H9 (cell line): ENCODE measurements at regions not wholly inside any gene's neighbourhood (a gene's known extent, or its start where the extent isn't known, plus 50 kb on each side); places are given as distances from the start of the nearest gene placed in this dataset.

Experiments
- DNase-seq: peaks from one replicate; pipeline ENCODE4 v3.0.0-alpha.2; 2017
- H2AFZ ChIP-seq: one replicate; pipeline ENCODE4 v1.6.1; 2013; ENCODE audit warnings: mild to moderate bottlenecking, low read length, control low read depth, moderate library complexity
- H2AK5ac ChIP-seq: 2 replicates; pipeline ENCODE4 v1.6.1; 2013; ENCODE audit warnings: low read length, control low read depth, mixed read lengths; ENCODE audit not compliant: insufficient read length
- H2BK120ac ChIP-seq: one replicate; pipeline ENCODE4 v1.6.1; 2013; ENCODE audit warnings: low read depth, mild to moderate bottlenecking, low read length, control low read depth, inconsistent platforms; ENCODE audit not compliant: poor library complexity, severe bottlenecking
- H2BK12ac ChIP-seq: 2 replicates; pipeline ENCODE4 v1.6.1; 2013; ENCODE audit warnings: low read length, control low read depth, mixed read lengths, low read depth; ENCODE audit not compliant: insufficient read length
- H2BK15ac ChIP-seq: 2 replicates; pipeline ENCODE4 v1.6.1; 2013; ENCODE audit warnings: low read depth, low read length, control low read depth
- H2BK20ac ChIP-seq: one replicate; pipeline ENCODE4 v1.6.1; 2013; ENCODE audit warnings: low read depth, mild to moderate bottlenecking, low read length, control low read depth, inconsistent platforms; ENCODE audit not compliant: poor library complexity, severe bottlenecking
- H2BK5ac ChIP-seq: 2 replicates; pipeline ENCODE4 v1.6.1; 2013; ENCODE audit warnings: low read length, control low read depth, mixed read lengths; ENCODE audit not compliant: insufficient read length
- H3K14ac ChIP-seq: 2 replicates; pipeline ENCODE4 v1.6.1; 2013; ENCODE audit warnings: low read length, control low read depth; ENCODE audit not compliant: insufficient read depth
- H3K18ac ChIP-seq: 2 replicates; pipeline ENCODE4 v1.6.1; 2013; ENCODE audit warnings: low read depth, mild to moderate bottlenecking, mixed read lengths, low read length, control low read depth; ENCODE audit not compliant: insufficient read length
- H3K23ac ChIP-seq: 2 replicates; pipeline ENCODE4 v1.6.1; 2013; ENCODE audit warnings: low read length, control low read depth, mixed read lengths, low read depth; ENCODE audit not compliant: insufficient read length
- H3K23me2 ChIP-seq: 2 replicates; pipeline ENCODE4 v1.6.1; 2013; ENCODE audit warnings: low read depth, mild to moderate bottlenecking, mixed read lengths, low read length, control low read depth; ENCODE audit not compliant: insufficient read length, poor library complexity, severe bottlenecking
- H3K27ac ChIP-seq: 2 replicates; pipeline ENCODE4 v1.5.1; 2013; ENCODE audit warnings: low read length, control low read depth, mixed read lengths, low read depth; ENCODE audit not compliant: insufficient read length
- H3K27me3 ChIP-seq: 2 replicates; pipeline ENCODE4 v1.6.1; 2013; ENCODE audit warnings: low read length, control low read depth, inconsistent platforms; ENCODE audit not compliant: insufficient read depth
- H3K4ac ChIP-seq: 2 replicates; pipeline ENCODE4 v1.6.1; 2013; ENCODE audit warnings: low read depth, mild to moderate bottlenecking, control low read depth, inconsistent platforms, low read length, moderate library complexity
- H3K4me1 ChIP-seq: 2 replicates; pipeline ENCODE4 v1.6.1; 2013; ENCODE audit warnings: low read length, control low read depth, inconsistent platforms; ENCODE audit not compliant: insufficient read depth
- H3K4me2 ChIP-seq: 2 replicates; pipeline ENCODE4 v1.6.1; 2013; ENCODE audit warnings: low read length, control low read depth, mixed read lengths; ENCODE audit not compliant: insufficient read length, insufficient read depth
- H3K56ac ChIP-seq: 2 replicates; pipeline ENCODE4 v1.6.1; 2013; ENCODE audit warnings: low read depth, mild to moderate bottlenecking, mixed read lengths, low read length, control low read depth; ENCODE audit not compliant: insufficient read length
- H3K79me1 ChIP-seq: 2 replicates; pipeline ENCODE4 v1.6.1; 2013; ENCODE audit warnings: low read depth, mild to moderate bottlenecking, moderate library complexity, low read length, control low read depth, inconsistent platforms; ENCODE audit not compliant: insufficient read depth, poor library complexity, severe bottlenecking
- H3K79me2 ChIP-seq: 2 replicates; pipeline ENCODE4 v1.6.1; 2013; ENCODE audit warnings: low read length, control low read depth, inconsistent platforms; ENCODE audit not compliant: insufficient read depth
- H3K9ac ChIP-seq: 2 replicates; pipeline ENCODE4 v1.6.1; 2013; ENCODE audit warnings: low read length, control low read depth, mixed read lengths; ENCODE audit not compliant: insufficient read length; ENCODE audit errors: extremely low read depth
- H3K9me3 ChIP-seq: one replicate; pipeline ENCODE4 v1.6.1; 2013; ENCODE audit warnings: low read depth, low read length, inconsistent platforms; ENCODE audit not compliant: control insufficient read depth
- H3T11ph ChIP-seq: one replicate; pipeline ENCODE4 v1.6.1; 2013; ENCODE audit warnings: mild to moderate bottlenecking, low read length, control low read depth, inconsistent platforms
- H4K20me1 ChIP-seq: one replicate; pipeline ENCODE4 v1.6.1; 2013; ENCODE audit not compliant: control insufficient read depth, insufficient read length, insufficient read depth
- H4K5ac ChIP-seq: 2 replicates; pipeline ENCODE4 v1.6.1; 2013; ENCODE audit warnings: low read depth, mild to moderate bottlenecking, mixed read lengths, low read length, control low read depth; ENCODE audit not compliant: insufficient read length
- H4K8ac ChIP-seq: replicated peaks from 2 replicates; pipeline ENCODE4 v1.6.1; 2013; ENCODE audit warnings: low read length, control low read depth, mixed read lengths, low read depth; ENCODE audit not compliant: insufficient read length
- H4K91ac ChIP-seq: 2 replicates; pipeline ENCODE4 v1.6.1; 2013; ENCODE audit warnings: low read depth, mild to moderate bottlenecking, moderate library complexity, mixed read lengths, low read length, control low read depth; ENCODE audit not compliant: insufficient read length
- H3K27ac Mint-ChIP-seq, 3 experiments: 2 replicates in 2 of 3; 3 replicates in 1 of 3; pipeline ENCODE4 v1.8.0; 2020 to 2021; ENCODE audit warnings: mixed read lengths in 3 of 3, mild to moderate bottlenecking in 1 of 3, moderate library complexity in 1 of 3
- H3K27me3 Mint-ChIP-seq: 2 replicates; pipeline ENCODE4 v1.8.0; 2021; ENCODE audit warnings: low read depth, mild to moderate bottlenecking, moderate library complexity, mixed read lengths
- H3K36me3 Mint-ChIP-seq, 3 experiments: 2 replicates in 2 of 3; 3 replicates in 1 of 3; pipeline ENCODE4 v1.8.0; 2020 to 2021; ENCODE audit warnings: low read depth in 3 of 3, mixed read lengths in 3 of 3; ENCODE audit not compliant: insufficient read depth in 1 of 3
- H3K4me1 Mint-ChIP-seq, 2 experiments: 2 replicates each; pipeline ENCODE4 v1.8.0; 2020; ENCODE audit warnings: mixed read lengths in 2 of 2
- H3K4me3 Mint-ChIP-seq, 2 experiments: 2 replicates in 1 of 2; 3 replicates in 1 of 2; pipeline ENCODE4 v1.8.0; 2020 to 2021; ENCODE audit warnings: mild to moderate bottlenecking in 2 of 2, mixed read lengths in 2 of 2, moderate library complexity in 1 of 2
- H3K9me3 Mint-ChIP-seq, 2 experiments: 2 replicates in 1 of 2; 3 replicates in 1 of 2; pipeline ENCODE4 v1.8.0; 2020; ENCODE audit warnings: mild to moderate bottlenecking in 2 of 2, mixed read lengths in 2 of 2, moderate library complexity in 1 of 2
- WGBS: extraction: QIAGEN DNeasy Blood & Tissue Kit; methylation state at CpG from one replicate; pipeline ENCODE4 v1.1.7; 2013; ENCODE audit warnings: missing lambda C conversion rate, low lambda C conversion rate, mixed read lengths; ENCODE audit not compliant: insufficient read length; ENCODE audit errors: extremely low coverage; 5-methylcytosine and 5-hydroxymethylcytosine counted together
- TF ChIP-seq, protein P1 (sequence below): fragments of 200-600 bp; sonication (generic); conservative IDR thresholded peaks from 3 replicates; pipeline ENCODE4 v1.8.0; 2021; ENCODE audit warnings: antibody characterized with exemption, mild to moderate bottlenecking

DNA sequence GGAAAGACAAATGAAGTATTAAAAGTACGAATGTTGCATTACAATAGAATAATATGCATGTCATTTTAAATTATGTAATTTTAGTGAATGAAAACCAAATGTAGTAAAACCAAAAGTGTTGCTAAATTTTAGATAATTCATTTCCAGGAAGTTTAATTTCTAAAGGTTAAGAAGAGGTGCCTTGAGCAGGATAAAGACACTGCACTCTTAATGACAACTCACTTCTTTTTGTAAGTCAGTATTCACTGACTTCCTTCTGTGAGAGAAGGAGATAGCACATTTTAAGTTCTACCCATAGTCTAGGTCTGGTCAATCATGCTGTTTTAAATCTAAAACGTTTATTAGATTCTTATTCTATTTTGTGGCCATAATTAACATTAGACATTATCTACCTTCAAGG lies 160.2 kb downstream of the CRPPA start:
- Histone ChIP-seq H2BK20ac (no peak overlapping the region), H2BK120ac (no peak overlapping the region), H2BK5ac (no peak overlapping the region), H3K9ac (no peak overlapping the region), H3K56ac (no peak overlapping the region), H2BK12ac (no peak overlapping the region), H3K4ac (no peak overlapping the region), H3K18ac (no peak overlapping the region), H3K79me2 (no peaks in the 10 kb centered on the region), H3K23ac (no peak overlapping the region), H4K20me1 (no peaks in the 10 kb centered on the region), H2AFZ (no peak overlapping the region), H2AK5ac (no peak overlapping the region), H3K4me1 (no peaks in the 10 kb centered on the region), H3T11ph (no peak overlapping the region), H3K9me3 (no peaks in the 10 kb centered on the region), H3K27ac (no peak overlapping the region), H4K5ac (no peak overlapping the region), H4K91ac (no peak overlapping the region), H3K23me2 (no peaks in the 10 kb centered on the region), H3K79me1 (no peaks in the 10 kb centered on the region), H4K8ac (no peak overlapping the region), H3K4me2 (no peak overlapping the region), H3K27me3 (no peaks in the 10 kb centered on the region), H2BK15ac (no peak overlapping the region), H3K14ac (no peak overlapping the region)
- Mint-ChIP-seq H3K4me3 (no peak overlapping the region), H3K4me1 (no peaks in the 10 kb centered on the region), H3K27ac (no peak overlapping the region), H3K9me3 (peaks cover 0 to 2% of the 10 kb centered on the region in 2 experiments; a peak in 1 of 5 replicates), H3K36me3 (peaks cover 0 to 2% (median 0%) of the 10 kb centered on the region in 3 experiments; a peak in 2 of 7 replicates), H3K27me3 (no peaks in the 10 kb centered on the region)
- no peak for DNase-seq
- TF ChIP-seq, protein P1, sequence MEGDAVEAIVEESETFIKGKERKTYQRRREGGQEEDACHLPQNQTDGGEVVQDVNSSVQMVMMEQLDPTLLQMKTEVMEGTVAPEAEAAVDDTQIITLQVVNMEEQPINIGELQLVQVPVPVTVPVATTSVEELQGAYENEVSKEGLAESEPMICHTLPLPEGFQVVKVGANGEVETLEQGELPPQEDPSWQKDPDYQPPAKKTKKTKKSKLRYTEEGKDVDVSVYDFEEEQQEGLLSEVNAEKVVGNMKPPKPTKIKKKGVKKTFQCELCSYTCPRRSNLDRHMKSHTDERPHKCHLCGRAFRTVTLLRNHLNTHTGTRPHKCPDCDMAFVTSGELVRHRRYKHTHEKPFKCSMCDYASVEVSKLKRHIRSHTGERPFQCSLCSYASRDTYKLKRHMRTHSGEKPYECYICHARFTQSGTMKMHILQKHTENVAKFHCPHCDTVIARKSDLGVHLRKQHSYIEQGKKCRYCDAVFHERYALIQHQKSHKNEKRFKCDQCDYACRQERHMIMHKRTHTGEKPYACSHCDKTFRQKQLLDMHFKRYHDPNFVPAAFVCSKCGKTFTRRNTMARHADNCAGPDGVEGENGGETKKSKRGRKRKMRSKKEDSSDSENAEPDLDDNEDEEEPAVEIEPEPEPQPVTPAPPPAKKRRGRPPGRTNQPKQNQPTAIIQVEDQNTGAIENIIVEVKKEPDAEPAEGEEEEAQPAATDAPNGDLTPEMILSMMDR: no peak
- WGBS: no CpG with 5 or more reads among the region's 2 CpGs
